Keratinocyte (primary cell): ENCODE measurements at regions not wholly inside any gene's neighbourhood (a gene's known extent, or its start where the extent isn't known, plus 50 kb on each side); places are given as distances from the start of the nearest gene placed in this dataset.

Experiments used
- DNase-seq: peaks from one replicate; pipeline ENCODE4 v3.0.0-alpha.2; 2011; ENCODE audit warnings: low read depth, missing footprints, low spot score
- FAIRE-seq: peaks from 2 replicates; lab custom pipeline; 2011; peaks lifted over from hg19 to GRCh38; lab: Jason Lieb, UNC
- H2AFZ ChIP-seq: 2 replicates; pipeline ENCODE4 v1.6.0; 2012; ENCODE audit warnings: low read length, control low read depth, inconsistent platforms; ENCODE audit not compliant: control insufficient read depth
- H3K27ac ChIP-seq: 2 replicates; pipeline ENCODE4 v1.5.1; 2011; ENCODE audit warnings: low read length; ENCODE audit not compliant: control insufficient read depth, insufficient read depth
- H3K27me3 ChIP-seq: 3 replicates; pipeline ENCODE4 v1.6.0; 2011; ENCODE audit warnings: low read length; ENCODE audit not compliant: control insufficient read depth, insufficient read depth; ENCODE audit errors: extremely low read depth
- H3K36me3 ChIP-seq, 2 experiments: 2 replicates in 1 of 2; 3 replicates in 1 of 2; pipeline ENCODE4 v1.5.1; 2011; ENCODE audit warnings: low read length in 2 of 2, mild to moderate bottlenecking in 1 of 2; ENCODE audit not compliant: control insufficient read depth in 2 of 2, insufficient read depth in 2 of 2; ENCODE audit errors: extremely low read depth in 1 of 2
- H3K4me1 ChIP-seq: 3 replicates; pipeline ENCODE4 v1.5.1; 2011; ENCODE audit warnings: low read length; ENCODE audit not compliant: control insufficient read depth, insufficient read depth; ENCODE audit errors: extremely low read depth
- H3K4me2 ChIP-seq: 3 replicates; pipeline ENCODE4 v1.6.0; 2011; ENCODE audit warnings: low read depth, low read length; ENCODE audit not compliant: control insufficient read depth, insufficient read depth; ENCODE audit errors: extremely low read depth
- H3K4me3 ChIP-seq, 3 experiments: fragments of 200-600 bp in 1 of 3; sonication (generic) in 1 of 3; 2 replicates in 2 of 3; 3 replicates in 1 of 3; pipeline ENCODE4 v1.5.1; 2011 to 2016; ENCODE audit warnings: low read length in 3 of 3, mild to moderate bottlenecking in 3 of 3, control low read depth in 2 of 3, inconsistent platforms in 1 of 3, low read depth in 1 of 3, mixed read lengths in 1 of 3, mixed run types in 1 of 3, moderate library complexity in 1 of 3; ENCODE audit not compliant: control insufficient read depth in 2 of 3, insufficient read depth in 2 of 3; ENCODE audit errors: extremely low read depth in 1 of 3
- H3K79me2 ChIP-seq: 2 replicates; pipeline ENCODE4 v1.6.0; 2012; ENCODE audit warnings: low read length; ENCODE audit not compliant: control insufficient read depth, insufficient read depth
- H3K9ac ChIP-seq: 3 replicates; pipeline ENCODE4 v1.6.0; 2011; ENCODE audit warnings: low read length; ENCODE audit not compliant: control insufficient read depth, insufficient read depth; ENCODE audit errors: extremely low read depth
- H3K9me1 ChIP-seq: 3 replicates; pipeline ENCODE4 v1.6.0; 2011; ENCODE audit warnings: low read length; ENCODE audit not compliant: control insufficient read depth, insufficient read depth; ENCODE audit errors: extremely low read depth
- H3K9me3 ChIP-seq: 2 replicates; pipeline ENCODE4 v1.5.1; 2012; ENCODE audit warnings: low read depth, low read length; ENCODE audit not compliant: control insufficient read depth
- H4K20me1 ChIP-seq: 3 replicates; pipeline ENCODE4 v1.6.0; 2011; ENCODE audit warnings: low read length; ENCODE audit not compliant: control insufficient read depth, insufficient read depth; ENCODE audit errors: extremely low read depth
- EZH2 ChIP-seq: IDR thresholded peaks from one replicate; pipeline ENCODE4 v1.6.1; 2012; ENCODE audit warnings: inconsistent platforms, mild to moderate bottlenecking, low read length, moderate library complexity
- dilution Hi-C: fragments of 300-500 bp; cut with MboI; formaldehyde crosslinking; loops from one replicate; pipeline ENCODE4 v1.7.0; 2020; ENCODE audit warnings: low sequenced_read_pairs; ENCODE audit not compliant: extremely low pct_ligation_motif_present
- TF ChIP-seq, protein P1 (sequence below), 3 experiments: IDR thresholded peaks in 1 of 3; conservative IDR thresholded peaks in 1 of 3; optimal IDR thresholded peaks in 1 of 3; 2 replicates in 2 of 3; 3 replicates in 1 of 3; pipeline versions ENCODE3 to v1.5.1; 2011; ENCODE audit warnings: low read length in 3 of 3, mild to moderate bottlenecking in 3 of 3, moderate library complexity in 2 of 3, control low read depth in 1 of 3, inconsistent platforms in 1 of 3; ENCODE audit not compliant: insufficient read depth in 2 of 3; ENCODE audit errors: extremely low read depth in 1 of 3

GRCh38 chr6:3575701-3576100, 118.9 kb upstream of the SLC22A23 start:
- H4K20me1 ChIP-seq: no peaks in the 10 kb centered on the region
- H3K4me1 ChIP-seq: peaks cover 8% of the 10 kb centered on the region
- peaks cover 13% of the 10 kb centered on the region for H3K27me3 ChIP-seq
- H3K4me2 ChIP-seq: no peak overlapping the region
- H3K9me3 ChIP-seq: no peaks in the 10 kb centered on the region
- no peak overlapping the region for H2AFZ ChIP-seq
- DNase-seq: no peak
- FAIRE-seq: no peak
- H3K4me3 ChIP-seq: no peak overlapping the region
- no peak for TF ChIP-seq EZH2
- TF ChIP-seq, protein P1, sequence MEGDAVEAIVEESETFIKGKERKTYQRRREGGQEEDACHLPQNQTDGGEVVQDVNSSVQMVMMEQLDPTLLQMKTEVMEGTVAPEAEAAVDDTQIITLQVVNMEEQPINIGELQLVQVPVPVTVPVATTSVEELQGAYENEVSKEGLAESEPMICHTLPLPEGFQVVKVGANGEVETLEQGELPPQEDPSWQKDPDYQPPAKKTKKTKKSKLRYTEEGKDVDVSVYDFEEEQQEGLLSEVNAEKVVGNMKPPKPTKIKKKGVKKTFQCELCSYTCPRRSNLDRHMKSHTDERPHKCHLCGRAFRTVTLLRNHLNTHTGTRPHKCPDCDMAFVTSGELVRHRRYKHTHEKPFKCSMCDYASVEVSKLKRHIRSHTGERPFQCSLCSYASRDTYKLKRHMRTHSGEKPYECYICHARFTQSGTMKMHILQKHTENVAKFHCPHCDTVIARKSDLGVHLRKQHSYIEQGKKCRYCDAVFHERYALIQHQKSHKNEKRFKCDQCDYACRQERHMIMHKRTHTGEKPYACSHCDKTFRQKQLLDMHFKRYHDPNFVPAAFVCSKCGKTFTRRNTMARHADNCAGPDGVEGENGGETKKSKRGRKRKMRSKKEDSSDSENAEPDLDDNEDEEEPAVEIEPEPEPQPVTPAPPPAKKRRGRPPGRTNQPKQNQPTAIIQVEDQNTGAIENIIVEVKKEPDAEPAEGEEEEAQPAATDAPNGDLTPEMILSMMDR (optimal IDR thresholded peaks at IDR 0.05 in 1 of 3, IDR thresholded peaks at IDR 0.05 in 1 of 3, conservative IDR thresholded peaks at IDR 0.05 in 1 of 3; ENCODE audit: extremely low read depth in 1 of 3, insufficient read depth in 2 of 3, low read length in 3 of 3): no peak
- H3K9ac ChIP-seq: no peak overlapping the region
- H3K36me3 ChIP-seq: no peaks in the 10 kb centered on the region
- dilution Hi-C loops: no loop called here
- H3K79me2 ChIP-seq: no peaks in the 10 kb centered on the region
- no peaks in the 10 kb centered on the region for H3K9me1 ChIP-seq
- no peak overlapping the region for H3K27ac ChIP-seq

GRCh38 chr6:3575166-3575565, 118.3 kb upstream of the SLC22A23 start:
- FAIRE-seq (no peak), DNase-seq (no peak)
- Histone ChIP-seq H3K9me3 (no peaks in the 10 kb centered on the region), H2AFZ (no peak overlapping the region), H3K4me2 (no peak overlapping the region), H3K27ac (no peak overlapping the region), H3K9me1 (no peaks in the 10 kb centered on the region), H3K4me3 (no peak overlapping the region), H3K9ac (no peak overlapping the region), H4K20me1 (no peaks in the 10 kb centered on the region), H3K79me2 (no peaks in the 10 kb centered on the region), H3K27me3 (peaks cover 13% of the 10 kb centered on the region), H3K36me3 (no peaks in the 10 kb centered on the region), H3K4me1 (peaks cover 8% of the 10 kb centered on the region)
- TF ChIP-seq EZH2: no peak
- TF ChIP-seq, protein P1 (optimal IDR thresholded peaks at IDR 0.05 in 1 of 3, IDR thresholded peaks at IDR 0.05 in 1 of 3, conservative IDR thresholded peaks at IDR 0.05 in 1 of 3; ENCODE audit: extremely low read depth in 1 of 3, insufficient read depth in 2 of 3, low read length in 3 of 3): no peak
- dilution Hi-C loops: no loop called here
